HEK293T (cell line): ENCODE measurements at regions not wholly inside any gene's neighbourhood (a gene's known extent, or its start where the extent isn't known, plus 50 kb on each side); places are given as distances from the start of the nearest gene placed in this dataset.

Experiments
- CTCF ChIA-PET: fragments of 350-600 bp; formaldehyde crosslinking; extraction: SDS; loops from one replicate; lab custom pipeline; 2021; ENCODE audit warnings: antibody characterized with exemption, inconsistent platforms; lab: Yijun Ruan, JAX
- POLR2A ChIA-PET: fragments of 350-600 bp; formaldehyde crosslinking; extraction: SDS; loops from one replicate; lab custom pipeline; 2020; ENCODE audit warnings: antibody characterized with exemption, inconsistent platforms; lab: Yijun Ruan, JAX
- DNase-seq: peaks from one replicate; pipeline ENCODE4 v3.0.0; 2012; ENCODE audit warnings: mixed read lengths; ENCODE audit errors: extremely low spot score
- ARNT ChIP-seq: fragments of 450-650 bp; IDR thresholded peaks from 2 replicates; pipeline ENCODE4 v1.6.1; 2017; ENCODE audit warnings: mild to moderate bottlenecking
- BHLHE40 ChIP-seq: fragments of 450-650 bp; IDR thresholded peaks from 2 replicates; pipeline ENCODE4 v1.6.1; 2016; ENCODE audit warnings: mild to moderate bottlenecking, moderate library complexity, borderline replicate concordance
- CTBP1 ChIP-seq: fragments of 450-650 bp; IDR thresholded peaks from 2 replicates; pipeline ENCODE4 v1.6.1; 2016; ENCODE audit warnings: borderline replicate concordance
- ELF4 ChIP-seq: fragments of 450-650 bp; IDR thresholded peaks from 2 replicates; pipeline ENCODE4 v1.6.1; 2017; ENCODE audit warnings: antibody characterized with exemption
- FOXA1 ChIP-seq: fragments of 450-650 bp; IDR thresholded peaks from 2 replicates; pipeline ENCODE4 v1.6.1; 2016; ENCODE audit warnings: mild to moderate bottlenecking
- FOXK2 ChIP-seq: fragments of 450-650 bp; IDR thresholded peaks from 2 replicates; pipeline ENCODE4 v1.6.1; 2016; ENCODE audit warnings: mild to moderate bottlenecking
- FOXM1 ChIP-seq: fragments of 450-650 bp; IDR thresholded peaks from 2 replicates; pipeline ENCODE4 v1.6.1; 2017; ENCODE audit warnings: mild to moderate bottlenecking, borderline replicate concordance
- HDGF ChIP-seq: fragments of 450-650 bp; IDR thresholded peaks from 2 replicates; pipeline ENCODE4 v1.6.1; 2017; ENCODE audit warnings: antibody characterized with exemption, borderline replicate concordance
- L3MBTL2 ChIP-seq: fragments of 450-650 bp; conservative IDR thresholded peaks from 2 replicates; pipeline ENCODE4 v1.6.1; 2016; ENCODE audit warnings: mild to moderate bottlenecking
- LEF1 ChIP-seq: fragments of 450-650 bp; IDR thresholded peaks from 2 replicates; pipeline ENCODE4 v1.6.1; 2017; ENCODE audit warnings: mild to moderate bottlenecking, borderline replicate concordance
- NFRKB ChIP-seq: fragments of 450-650 bp; IDR thresholded peaks from 2 replicates; pipeline ENCODE4 v1.6.1; 2016; ENCODE audit warnings: mild to moderate bottlenecking, moderate library complexity
- PKNOX1 ChIP-seq: fragments of 450-650 bp; IDR thresholded peaks from 2 replicates; pipeline ENCODE4 v1.6.1; 2016
- SP1 ChIP-seq: fragments of 450-650 bp; IDR thresholded peaks from 2 replicates; pipeline ENCODE4 v1.6.1; 2017
- SUZ12 ChIP-seq: fragments of 450-650 bp; IDR thresholded peaks from 2 replicates; pipeline ENCODE4 v1.6.1; 2016; ENCODE audit warnings: mild to moderate bottlenecking
- TARDBP ChIP-seq: fragments of 450-650 bp; IDR thresholded peaks from 2 replicates; pipeline ENCODE4 v1.6.1; 2016
- ZNF384 ChIP-seq: fragments of 450-650 bp; IDR thresholded peaks from 2 replicates; pipeline ENCODE4 v1.6.1; 2016

DNA sequence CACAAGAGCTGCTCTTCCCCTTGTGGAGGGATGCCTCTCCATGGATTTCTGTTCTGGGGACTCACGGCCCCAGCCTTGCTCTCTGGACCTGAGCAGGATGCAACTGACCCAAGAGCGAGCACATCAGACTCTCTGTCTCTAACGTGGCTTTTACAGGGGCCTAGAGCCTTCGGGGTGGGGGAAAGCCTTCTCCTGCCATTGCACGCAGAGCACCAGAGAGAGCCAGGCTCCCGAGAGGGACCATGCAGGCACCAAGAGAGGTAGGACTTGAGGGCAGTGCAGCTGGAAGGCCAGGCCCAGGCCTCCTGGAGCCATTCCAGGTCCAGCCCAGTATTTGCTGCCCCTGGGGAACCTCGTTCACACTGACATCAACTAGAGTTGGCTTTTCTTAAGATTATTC is 475.6 kb upstream of the MYT1L start:
- POLR2A ChIA-PET = no interaction called here
- CTCF ChIA-PET = no interaction called here
- no peak for DNase-seq
- TF ChIP-seq PKNOX1 (no peak), CTBP1 (no peak), L3MBTL2 (no peak), SUZ12 (no peak), ZNF384 (no peak)

DNA sequence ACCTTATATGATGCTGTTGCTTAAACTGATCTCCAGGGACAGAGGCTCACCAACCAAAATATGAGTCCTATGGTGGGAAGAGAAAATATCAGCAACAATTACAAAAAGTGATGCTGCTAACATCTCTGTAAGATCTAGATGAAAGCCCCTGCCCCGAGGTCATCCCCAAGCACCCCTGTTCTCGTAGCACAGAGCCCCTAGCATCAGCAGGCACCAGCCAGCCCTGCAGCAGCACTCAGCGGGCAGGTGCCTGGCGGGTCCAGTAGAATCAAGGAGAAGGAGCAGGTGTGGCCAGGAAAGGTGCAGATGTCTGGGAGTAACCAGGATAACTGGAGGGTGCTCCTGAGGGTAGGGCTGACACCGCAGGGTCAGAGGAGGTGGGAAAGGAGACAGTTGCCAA is 474.2 kb upstream of the MYT1L start:
- no peak for TF ChIP-seq PKNOX1
- no peak for TF ChIP-seq NFRKB
- no peak for TF ChIP-seq FOXA1
- no peak for TF ChIP-seq FOXM1
- no peak for TF ChIP-seq HDGF
- no peak for TF ChIP-seq ELF4
- TF ChIP-seq BHLHE40 = no peak
- no peak for TF ChIP-seq SUZ12
- TF ChIP-seq CTBP1 = no peak
- no peak for TF ChIP-seq ZNF384
- TF ChIP-seq FOXK2 = no peak
- TF ChIP-seq TARDBP = no peak
- no peak for TF ChIP-seq SP1
- no peak for DNase-seq
- ChIA-PET CTCF (no interaction called here), POLR2A (no interaction called here)

GRCh38 chr2:2804528-2804927 is 473.5 kb upstream of the MYT1L start:
- ChIA-PET POLR2A (no interaction called here), CTCF (no interaction called here)
- DNase-seq = no peak
- no peak for TF ChIP-seq PKNOX1
- TF ChIP-seq FOXK2 = no peak
- TF ChIP-seq LEF1 = no peak
- no peak for TF ChIP-seq ELF4
- no peak for TF ChIP-seq TARDBP
- no peak for TF ChIP-seq ARNT
- TF ChIP-seq FOXA1 = no peak
- TF ChIP-seq SP1 = no peak
- no peak for TF ChIP-seq CTBP1
- TF ChIP-seq FOXM1 = no peak
- no peak for TF ChIP-seq NFRKB
- TF ChIP-seq SUZ12 = no peak
- no peak for TF ChIP-seq HDGF
- TF ChIP-seq BHLHE40 = no peak
- TF ChIP-seq L3MBTL2 = no peak
- TF ChIP-seq ZNF384 = no peak

DNA sequence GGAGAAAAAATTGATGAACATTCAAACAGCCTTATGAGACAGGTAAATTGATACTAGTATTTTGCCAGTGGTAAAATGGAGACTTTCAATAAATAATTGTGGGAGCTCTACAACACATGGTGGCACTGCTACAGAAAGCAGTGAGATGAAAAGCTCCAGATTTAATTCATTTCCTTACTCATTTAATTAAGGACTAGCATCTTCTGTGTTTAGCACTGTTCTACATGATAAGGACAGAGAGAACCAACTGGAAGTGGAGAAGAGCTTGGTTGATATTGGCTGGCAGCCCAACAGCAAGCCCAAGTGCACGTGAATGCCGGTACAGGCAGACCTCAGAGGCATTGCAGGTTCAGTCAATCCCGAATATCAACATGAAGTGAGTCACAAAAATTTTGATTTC is 470.4 kb upstream of the MYT1L start:
- TF ChIP-seq FOXM1 (no peak), HDGF (no peak), ELF4 (no peak), SP1 (no peak), CTBP1 (no peak), TARDBP (no peak), L3MBTL2 (no peak), FOXA1 (no peak), ARNT (no peak), LEF1 (no peak), BHLHE40 (no peak), FOXK2 (no peak), SUZ12 (no peak), NFRKB (no peak), PKNOX1 (no peak), ZNF384 (no peak)
- POLR2A ChIA-PET = no interaction called here
- CTCF ChIA-PET = no interaction called here
- no peak for DNase-seq

- no peak for DNase-seq
- TF ChIP-seq CTBP1 = no peak
- no peak for TF ChIP-seq SP1
- no peak for TF ChIP-seq FOXM1
- no peak for TF ChIP-seq L3MBTL2
- TF ChIP-seq NFRKB = no peak
- TF ChIP-seq SUZ12 = no peak
- TF ChIP-seq FOXK2 = no peak
- TF ChIP-seq PKNOX1 = no peak
- TF ChIP-seq TARDBP = no peak
- TF ChIP-seq ARNT = no peak
- TF ChIP-seq ZNF384 = no peak
- TF ChIP-seq ELF4 = no peak
- TF ChIP-seq BHLHE40 = no peak
- CTCF ChIA-PET = no interaction called here
- POLR2A ChIA-PET = no interaction called here
These were observed 469.6 kb upstream of the MYT1L start for GRCh38 chr2:2800697-2801096.
